ENCODE measurements at regions not wholly inside any gene's neighbourhood (a gene's known extent, or its start where the extent isn't known, plus 50 kb on each side); places are given as distances from the start of the nearest gene placed in this dataset.
"Not testable (repeated sequence)": the region's sequence is repeated elsewhere in the genome, so short reads cannot be mapped to it uniquely, and the experiment has no call there.

GRCh38 chrX:76922100-76922499 lies 494.6 kb downstream of the MAGEE1 start:
- Histone ChIP-seq H3K4me1 (ENCODE audit: insufficient read depth, insufficient read length) (no peaks in the 10 kb centered on the region), H3K4me3 (ENCODE audit: insufficient read length, low read depth) (no peak overlapping the region), H3K36me3 (ENCODE audit: insufficient read depth, insufficient read length, low read length) (no peaks in the 10 kb centered on the region), H3K9ac (ENCODE audit: insufficient read length, low read depth) (no peak overlapping the region), H3K9me3 (ENCODE audit: insufficient read depth, low read length) (no peaks in the 10 kb centered on the region), H3K27me3 (ENCODE audit: insufficient read depth, insufficient read length) (no peaks in the 10 kb centered on the region)
- no peak for TF ChIP-seq SUZ12 (IDR thresholded peaks at IDR 0.05; ENCODE audit: extremely low read depth, insufficient read depth, insufficient read length)
- no peak for TF ChIP-seq ZNF274 (IDR thresholded peaks at IDR 0.05; ENCODE audit: low read depth, low read length)
- no peak for TF ChIP-seq YY1 (IDR thresholded peaks at IDR 0.05; ENCODE audit: insufficient read depth, insufficient read length)
- no peak for DNase-seq (ENCODE audit: low read depth, low spot score)

GRCh38 chrX:76924616-76925015 lies 497.1 kb downstream of the MAGEE1 start:
- H3K9ac ChIP-seq (ENCODE audit: insufficient read length, low read depth); H3K36me3 ChIP-seq (ENCODE audit: insufficient read depth, insufficient read length, low read length); H3K27me3 ChIP-seq (ENCODE audit: insufficient read depth, insufficient read length); H3K9me3 ChIP-seq (ENCODE audit: insufficient read depth, low read length); H3K4me1 ChIP-seq (ENCODE audit: insufficient read depth, insufficient read length); H3K4me3 ChIP-seq (ENCODE audit: insufficient read length, low read depth): not testable (repeated sequence)
- peak; percentile 20 for DNase-seq (ENCODE audit: low read depth, low spot score)

GRCh38 chrX:76931518-76931917 lies 504.0 kb downstream of the MAGEE1 start:
- H3K4me3 ChIP-seq (ENCODE audit: insufficient read length, low read depth): no peak overlapping the region
- TF ChIP-seq SUZ12 (IDR thresholded peaks at IDR 0.05; ENCODE audit: extremely low read depth, insufficient read depth, insufficient read length) (no peak), ZNF274 (IDR thresholded peaks at IDR 0.05; ENCODE audit: low read depth, low read length) (no peak), YY1 (IDR thresholded peaks at IDR 0.05; ENCODE audit: insufficient read depth, insufficient read length) (no peak)
- no peaks in the 10 kb centered on the region for H3K36me3 ChIP-seq (ENCODE audit: insufficient read depth, insufficient read length, low read length)
- no peak overlapping the region for H3K9ac ChIP-seq (ENCODE audit: insufficient read length, low read depth)
- no peaks in the 10 kb centered on the region for H3K27me3 ChIP-seq (ENCODE audit: insufficient read depth, insufficient read length)
- H3K9me3 ChIP-seq (ENCODE audit: insufficient read depth, low read length): no peaks in the 10 kb centered on the region
- H3K4me1 ChIP-seq (ENCODE audit: insufficient read depth, insufficient read length): no peaks in the 10 kb centered on the region
- no peak for DNase-seq (ENCODE audit: low read depth, low spot score)

GRCh38 chrX:76957485-76957884 lies 489.7 kb upstream of the FGF16 start:
- TF ChIP-seq ZNF274 (IDR thresholded peaks at IDR 0.05; ENCODE audit: low read depth, low read length) (no peak), SUZ12 (IDR thresholded peaks at IDR 0.05; ENCODE audit: extremely low read depth, insufficient read depth, insufficient read length) (no peak), YY1 (IDR thresholded peaks at IDR 0.05; ENCODE audit: insufficient read depth, insufficient read length) (no peak)
- Histone ChIP-seq H3K4me3 (ENCODE audit: insufficient read length, low read depth) (no peak overlapping the region), H3K4me1 (ENCODE audit: insufficient read depth, insufficient read length) (no peaks in the 10 kb centered on the region), H3K9ac (ENCODE audit: insufficient read length, low read depth) (no peak overlapping the region), H3K36me3 (ENCODE audit: insufficient read depth, insufficient read length, low read length) (no peaks in the 10 kb centered on the region), H3K9me3 (ENCODE audit: insufficient read depth, low read length) (no peaks in the 10 kb centered on the region), H3K27me3 (ENCODE audit: insufficient read depth, insufficient read length) (no peaks in the 10 kb centered on the region)
- no peak for DNase-seq (ENCODE audit: low read depth, low spot score)

- no peaks in the 10 kb centered on the region for H3K27me3 ChIP-seq (ENCODE audit: insufficient read depth, insufficient read length)
Observed at GRCh38 chrX:76971393-76972376, 475.5 kb upstream of the FGF16 start.

GRCh38 chrX:76977452-76977851 lies 469.7 kb upstream of the FGF16 start:
- no peak overlapping the region for H3K4me3 ChIP-seq (ENCODE audit: insufficient read length, low read depth)
- no peak for DNase-seq (ENCODE audit: low read depth, low spot score)
- H3K9me3 ChIP-seq (ENCODE audit: insufficient read depth, low read length): peaks cover 5% of the 10 kb centered on the region; the same call in 1 of the 2 replicates
- H3K9ac ChIP-seq (ENCODE audit: insufficient read length, low read depth): no peak overlapping the region
- H3K27me3 ChIP-seq (ENCODE audit: insufficient read depth, insufficient read length): no peaks in the 10 kb centered on the region
- no peaks in the 10 kb centered on the region for H3K4me1 ChIP-seq (ENCODE audit: insufficient read depth, insufficient read length)
- TF ChIP-seq YY1 (IDR thresholded peaks at IDR 0.05; ENCODE audit: insufficient read depth, insufficient read length): no peak
- no peak for TF ChIP-seq ZNF274 (IDR thresholded peaks at IDR 0.05; ENCODE audit: low read depth, low read length)
- no peak for TF ChIP-seq SUZ12 (IDR thresholded peaks at IDR 0.05; ENCODE audit: extremely low read depth, insufficient read depth, insufficient read length)
- no peaks in the 10 kb centered on the region for H3K36me3 ChIP-seq (ENCODE audit: insufficient read depth, insufficient read length, low read length)

More at GRCh38 chrX:76971393-76972376, 475.5 kb upstream of the FGF16 start:
- Histone ChIP-seq H3K4me3 (ENCODE audit: insufficient read length, low read depth) (no peak overlapping the region), H3K4me1 (ENCODE audit: insufficient read depth, insufficient read length) (no peaks in the 10 kb centered on the region), H3K9ac (ENCODE audit: insufficient read length, low read depth) (no peak overlapping the region), H3K9me3 (ENCODE audit: insufficient read depth, low read length) (no peaks in the 10 kb centered on the region), H3K36me3 (ENCODE audit: insufficient read depth, insufficient read length, low read length) (no peaks in the 10 kb centered on the region)
- DNase-seq (ENCODE audit: low read depth, low spot score): no peak
- no peak for TF ChIP-seq ZNF274 (IDR thresholded peaks at IDR 0.05; ENCODE audit: low read depth, low read length)
- no peak for TF ChIP-seq SUZ12 (IDR thresholded peaks at IDR 0.05; ENCODE audit: extremely low read depth, insufficient read depth, insufficient read length)
- no peak for TF ChIP-seq YY1 (IDR thresholded peaks at IDR 0.05; ENCODE audit: insufficient read depth, insufficient read length)

GRCh38 chrX:76987381-76987780 lies 459.8 kb upstream of the FGF16 start:
- Histone ChIP-seq H3K4me3 (ENCODE audit: insufficient read length, low read depth) (no peak overlapping the region), H3K9ac (ENCODE audit: insufficient read length, low read depth) (no peak overlapping the region), H3K36me3 (ENCODE audit: insufficient read depth, insufficient read length, low read length) (no peaks in the 10 kb centered on the region), H3K4me1 (ENCODE audit: insufficient read depth, insufficient read length) (no peaks in the 10 kb centered on the region), H3K27me3 (ENCODE audit: insufficient read depth, insufficient read length) (no peaks in the 10 kb centered on the region), H3K9me3 (ENCODE audit: insufficient read depth, low read length) (no peaks in the 10 kb centered on the region; the same call in 1 of the 2 replicates)
- TF ChIP-seq YY1 (IDR thresholded peaks at IDR 0.05; ENCODE audit: insufficient read depth, insufficient read length): no peak
- no peak for TF ChIP-seq ZNF274 (IDR thresholded peaks at IDR 0.05; ENCODE audit: low read depth, low read length)
- no peak for TF ChIP-seq SUZ12 (IDR thresholded peaks at IDR 0.05; ENCODE audit: extremely low read depth, insufficient read depth, insufficient read length)
- DNase-seq (ENCODE audit: low read depth, low spot score): peak; percentile 25

Measured in NT2/D1 (cell line).